Spleen (tissue), 7 donors: ENCODE measurements at regions not wholly inside any gene's neighbourhood (a gene's known extent, or its start where the extent isn't known, plus 50 kb on each side); places are given as distances from the start of the nearest gene placed in this dataset.
"Not testable (repeated sequence)": the region's sequence is repeated elsewhere in the genome, so short reads cannot be mapped to it uniquely, and the experiment has no call there.

Experiments
- POLR2AphosphoS5 ChIP-seq, 3 donors: sonication (generic); formaldehyde crosslinking; IDR thresholded peaks; one replicate each; pipeline ENCODE4 v1.5.1; 2017; ENCODE audit warnings: antibody characterized with exemption in 3 of 3
- TF ChIP-seq, protein P1 (sequence below), 11 experiments: fragments of 200-600 bp in 7 of 11; fragments of 450-650 bp in 4 of 11; sonication (generic) in 4 of 11; IDR thresholded peaks in 8 of 11; conservative IDR thresholded peaks in 3 of 11; 1 replicate in 7 of 11; 2 replicates in 4 of 11; pipeline versions ENCODE4 v1.4.0 to v1.8.0; 2016 to 2021; ENCODE audit warnings: antibody characterized with exemption in 11 of 11, inconsistent platforms in 4 of 11, mild to moderate bottlenecking in 1 of 11
- donor health status: DM: no; HTN: no; CAD: no; lungs with moderate emphysema.
- donor health status: DM: no; HTN: no; CAD: no.
- donor health status: DM: no; HTN: no; CAD: no.

DNA sequence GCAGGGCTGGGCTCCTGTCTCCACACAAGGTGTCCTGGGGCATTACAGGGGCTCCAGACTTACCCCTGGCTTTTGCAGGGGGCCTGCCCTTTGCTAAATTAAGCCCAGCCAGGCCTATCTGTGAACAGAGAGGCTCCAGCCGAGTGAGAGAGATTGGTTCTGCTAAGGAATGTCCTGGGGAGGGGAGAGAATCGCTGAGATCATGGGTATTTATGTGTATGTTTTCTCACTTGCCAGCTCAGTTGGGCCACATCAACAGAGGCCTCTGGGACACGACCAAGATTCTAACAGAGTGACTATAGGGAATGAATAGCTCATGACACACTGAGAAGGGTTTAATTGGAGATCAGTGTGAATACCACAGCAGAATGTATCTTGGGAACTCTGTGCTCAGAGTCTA, 109.8 kb upstream of the NBPF8 start:
- TF ChIP-seq POLR2AphosphoS5 (IDR thresholded peaks at IDR 0.05) = not testable (repeated sequence)
- TF ChIP-seq, protein P1, sequence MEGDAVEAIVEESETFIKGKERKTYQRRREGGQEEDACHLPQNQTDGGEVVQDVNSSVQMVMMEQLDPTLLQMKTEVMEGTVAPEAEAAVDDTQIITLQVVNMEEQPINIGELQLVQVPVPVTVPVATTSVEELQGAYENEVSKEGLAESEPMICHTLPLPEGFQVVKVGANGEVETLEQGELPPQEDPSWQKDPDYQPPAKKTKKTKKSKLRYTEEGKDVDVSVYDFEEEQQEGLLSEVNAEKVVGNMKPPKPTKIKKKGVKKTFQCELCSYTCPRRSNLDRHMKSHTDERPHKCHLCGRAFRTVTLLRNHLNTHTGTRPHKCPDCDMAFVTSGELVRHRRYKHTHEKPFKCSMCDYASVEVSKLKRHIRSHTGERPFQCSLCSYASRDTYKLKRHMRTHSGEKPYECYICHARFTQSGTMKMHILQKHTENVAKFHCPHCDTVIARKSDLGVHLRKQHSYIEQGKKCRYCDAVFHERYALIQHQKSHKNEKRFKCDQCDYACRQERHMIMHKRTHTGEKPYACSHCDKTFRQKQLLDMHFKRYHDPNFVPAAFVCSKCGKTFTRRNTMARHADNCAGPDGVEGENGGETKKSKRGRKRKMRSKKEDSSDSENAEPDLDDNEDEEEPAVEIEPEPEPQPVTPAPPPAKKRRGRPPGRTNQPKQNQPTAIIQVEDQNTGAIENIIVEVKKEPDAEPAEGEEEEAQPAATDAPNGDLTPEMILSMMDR (IDR thresholded peaks at IDR 0.05 in 8 of 11, conservative IDR thresholded peaks at IDR 0.05 in 3 of 11) = not testable (repeated sequence)
